Upper lobe of right lung (tissue), 1 donor: ENCODE measurements at regions not wholly inside any gene's neighbourhood (a gene's known extent, or its start where the extent isn't known, plus 50 kb on each side); places are given as distances from the start of the nearest gene placed in this dataset.

Experiments
- ATAC-seq: fragments of 200-7000 bp; cut with Tn5 transposase; one replicate; pipeline ENCODE4 v1.9.1; 2020; ENCODE audit warnings: mild to moderate bottlenecking, moderate library complexity
- DNase-seq: peaks from one replicate; pipeline ENCODE4 v3.0.0-alpha.2; 2020
- H3K27ac ChIP-seq: fragments of 200-600 bp; one replicate; pipeline ENCODE4 v1.8.0; 2022
- H3K27me3 ChIP-seq: fragments of 200-600 bp; one replicate; pipeline ENCODE4 v1.8.0; 2022; ENCODE audit warnings: mild to moderate bottlenecking
- H3K36me3 ChIP-seq: fragments of 200-600 bp; one replicate; pipeline ENCODE4 v1.8.0; 2022
- H3K4me1 ChIP-seq: fragments of 200-600 bp; one replicate; pipeline ENCODE4 v1.8.0; 2022
- H3K4me3 ChIP-seq: fragments of 200-600 bp; one replicate; pipeline ENCODE4 v1.8.0; 2022; ENCODE audit warnings: mild to moderate bottlenecking
- H3K9me3 ChIP-seq: fragments of 200-600 bp; one replicate; pipeline ENCODE4 v1.8.0; 2022
- intact Hi-C: fragments of 100-400 bp; cut with DNase I; formaldehyde crosslinking; loops from one replicate; pipeline ENCODE4 v1.11.0; 2022
- TF ChIP-seq, protein P1 (sequence below): fragments of 200-600 bp; IDR thresholded peaks from one replicate; pipeline ENCODE4 v1.8.0; 2022; ENCODE audit warnings: antibody characterized with exemption
- donor health status: DM: no; HTN: yes; CAD: no; lungs with severe emphysema.

DNA sequence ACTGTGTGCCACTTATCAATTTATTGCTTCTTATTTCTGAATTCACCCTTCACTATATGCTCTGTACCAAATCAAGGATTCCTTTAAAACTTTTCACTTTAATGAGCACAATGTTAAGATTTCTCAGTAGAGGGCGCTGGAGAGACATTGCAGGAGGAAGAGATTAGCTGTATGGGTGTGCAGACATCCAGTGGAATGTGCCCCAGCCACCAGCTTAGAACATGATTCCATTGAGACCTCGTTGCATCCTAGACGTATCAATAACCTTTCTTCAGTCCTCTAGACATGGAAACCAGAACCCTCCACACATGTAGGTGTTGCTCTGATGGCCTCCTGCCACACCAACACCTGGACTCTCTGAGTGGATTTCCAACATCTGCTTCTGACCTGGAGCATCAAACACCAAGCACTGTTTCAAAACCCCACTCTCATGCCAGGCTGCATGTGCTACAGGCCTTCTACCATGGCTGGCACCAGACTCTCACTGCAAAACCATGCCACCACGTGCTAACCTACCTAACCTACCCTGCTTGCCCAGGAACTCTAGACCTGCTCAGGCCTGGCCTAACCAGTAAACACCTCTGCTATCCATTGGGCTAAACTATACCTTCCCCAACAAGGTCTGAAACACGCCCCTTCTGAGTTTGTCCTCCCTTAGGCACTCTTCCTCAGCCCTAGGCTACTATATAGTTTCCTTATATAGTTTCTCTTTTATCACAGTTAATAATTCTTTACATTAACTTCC, 633.2 kb upstream of the PKDCC start:
- no peaks in the 10 kb centered on the region for H3K4me1 ChIP-seq
- TF ChIP-seq, protein P1, sequence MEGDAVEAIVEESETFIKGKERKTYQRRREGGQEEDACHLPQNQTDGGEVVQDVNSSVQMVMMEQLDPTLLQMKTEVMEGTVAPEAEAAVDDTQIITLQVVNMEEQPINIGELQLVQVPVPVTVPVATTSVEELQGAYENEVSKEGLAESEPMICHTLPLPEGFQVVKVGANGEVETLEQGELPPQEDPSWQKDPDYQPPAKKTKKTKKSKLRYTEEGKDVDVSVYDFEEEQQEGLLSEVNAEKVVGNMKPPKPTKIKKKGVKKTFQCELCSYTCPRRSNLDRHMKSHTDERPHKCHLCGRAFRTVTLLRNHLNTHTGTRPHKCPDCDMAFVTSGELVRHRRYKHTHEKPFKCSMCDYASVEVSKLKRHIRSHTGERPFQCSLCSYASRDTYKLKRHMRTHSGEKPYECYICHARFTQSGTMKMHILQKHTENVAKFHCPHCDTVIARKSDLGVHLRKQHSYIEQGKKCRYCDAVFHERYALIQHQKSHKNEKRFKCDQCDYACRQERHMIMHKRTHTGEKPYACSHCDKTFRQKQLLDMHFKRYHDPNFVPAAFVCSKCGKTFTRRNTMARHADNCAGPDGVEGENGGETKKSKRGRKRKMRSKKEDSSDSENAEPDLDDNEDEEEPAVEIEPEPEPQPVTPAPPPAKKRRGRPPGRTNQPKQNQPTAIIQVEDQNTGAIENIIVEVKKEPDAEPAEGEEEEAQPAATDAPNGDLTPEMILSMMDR, result peak; percentile 45
- intact Hi-C loops, result no loop called here
- no peak for DNase-seq
- no peak overlapping the region for H3K4me3 ChIP-seq
- H3K27me3 ChIP-seq, result no peaks in the 10 kb centered on the region
- no peaks in the 10 kb centered on the region for H3K36me3 ChIP-seq
- peak; percentile 72 for ATAC-seq
- no peak overlapping the region for H3K27ac ChIP-seq
- no peaks in the 10 kb centered on the region for H3K9me3 ChIP-seq

DNA sequence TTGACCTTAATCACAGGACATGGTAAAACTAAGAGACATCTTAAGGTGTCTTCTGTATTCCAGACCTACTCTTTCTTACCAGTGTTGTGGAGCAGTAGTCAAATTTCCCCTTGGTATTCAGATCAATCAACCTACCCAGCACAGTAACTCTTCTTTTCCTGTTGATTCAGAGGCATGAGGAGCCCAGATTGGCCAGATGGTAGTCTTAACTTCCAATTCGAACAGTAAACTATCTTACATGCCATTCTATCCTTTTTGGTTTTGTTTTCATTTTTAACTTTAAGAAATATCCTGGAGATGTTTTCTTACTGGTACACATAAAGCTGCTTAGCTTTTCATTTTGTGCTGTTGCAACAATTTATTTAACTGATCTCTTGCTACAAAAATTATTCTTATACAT, 630.3 kb upstream of the PKDCC start:
- Histone ChIP-seq H3K4me1 (peaks cover 4% of the 10 kb centered on the region), H3K27me3 (no peaks in the 10 kb centered on the region), H3K9me3 (no peaks in the 10 kb centered on the region), H3K36me3 (no peaks in the 10 kb centered on the region), H3K4me3 (no peak overlapping the region), H3K27ac (no peak overlapping the region)
- intact Hi-C loops, result no loop called here
- DNase-seq (no peak), ATAC-seq (no peak)
- TF ChIP-seq, protein P1, result no peak

DNA sequence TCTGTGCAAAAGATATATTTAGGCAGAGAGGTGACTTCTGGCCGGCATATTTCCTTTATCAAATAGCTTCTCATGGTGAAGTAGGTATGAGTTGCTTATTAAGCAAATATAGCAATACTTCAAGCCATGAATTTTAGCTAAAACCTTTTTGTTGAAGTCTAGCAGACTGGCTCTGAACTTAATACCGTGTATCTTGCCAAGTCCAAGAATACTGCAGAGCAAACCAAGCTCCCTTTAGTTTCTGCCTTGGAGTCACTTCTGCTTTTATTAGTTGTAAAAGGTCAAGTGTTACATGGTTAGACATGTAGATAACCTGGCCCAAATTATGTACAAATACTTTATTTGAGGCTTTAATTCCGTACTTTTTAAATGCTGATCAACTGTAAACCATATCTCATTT, 627.6 kb upstream of the PKDCC start:
- Histone ChIP-seq H3K4me3 (no peak overlapping the region), H3K27ac (no peak overlapping the region), H3K9me3 (no peaks in the 10 kb centered on the region), H3K27me3 (no peaks in the 10 kb centered on the region), H3K36me3 (no peaks in the 10 kb centered on the region), H3K4me1 (peaks cover 4% of the 10 kb centered on the region)
- no peak for ATAC-seq
- no peak for DNase-seq
- intact Hi-C loops, result no loop called here
- TF ChIP-seq, protein P1, result no peak

DNA sequence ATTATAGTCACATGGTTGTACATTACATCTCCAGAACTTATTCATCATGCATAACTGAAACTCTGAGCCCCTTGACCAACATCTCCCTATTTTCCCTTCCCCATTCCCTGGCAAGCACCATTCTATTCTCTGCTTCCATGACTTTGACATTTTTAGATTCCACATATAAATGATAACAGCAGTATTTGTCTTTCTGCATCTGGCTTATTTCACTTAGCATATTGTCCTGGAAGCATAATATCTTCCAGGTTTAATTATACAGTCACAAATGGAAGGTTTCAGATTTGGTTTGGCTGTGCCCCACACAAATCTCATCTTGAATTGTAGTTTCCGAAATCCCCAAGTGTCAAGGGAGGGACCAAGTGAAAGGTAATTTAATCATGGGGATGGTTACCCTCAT, 626.9 kb upstream of the PKDCC start:
- Histone ChIP-seq H3K27me3 (no peaks in the 10 kb centered on the region), H3K4me3 (no peak overlapping the region), H3K4me1 (peaks cover 4% of the 10 kb centered on the region), H3K27ac (no peak overlapping the region), H3K9me3 (no peaks in the 10 kb centered on the region), H3K36me3 (no peaks in the 10 kb centered on the region)
- TF ChIP-seq, protein P1, result no peak
- no peak for ATAC-seq
- no peak for DNase-seq
- intact Hi-C loops, result no loop called here

DNA sequence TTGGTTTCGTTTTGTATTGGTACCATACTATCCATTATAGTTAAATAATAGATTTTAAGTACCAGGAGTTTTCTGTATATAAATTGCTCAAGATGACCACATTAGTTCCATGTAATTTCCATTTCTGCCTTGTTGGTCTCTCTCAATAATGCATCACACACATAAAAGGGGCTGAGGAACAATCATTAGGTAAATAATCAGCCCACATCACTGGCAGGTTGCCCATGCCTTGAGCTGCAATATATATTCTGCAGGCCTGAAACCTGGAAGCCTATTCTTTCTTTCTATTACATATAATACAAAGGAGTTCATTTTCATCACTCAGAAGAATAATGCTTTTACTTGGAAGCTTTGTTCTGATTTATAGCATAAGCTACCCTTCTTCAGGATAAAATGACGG, 616.1 kb upstream of the PKDCC start:
- intact Hi-C loops, result no loop called here
- Histone ChIP-seq H3K27me3 (no peaks in the 10 kb centered on the region), H3K36me3 (no peaks in the 10 kb centered on the region), H3K27ac (no peak overlapping the region), H3K4me3 (no peak overlapping the region), H3K4me1 (no peaks in the 10 kb centered on the region), H3K9me3 (no peaks in the 10 kb centered on the region)
- TF ChIP-seq, protein P1, result no peak
- DNase-seq (no peak), ATAC-seq (no peak)

DNA sequence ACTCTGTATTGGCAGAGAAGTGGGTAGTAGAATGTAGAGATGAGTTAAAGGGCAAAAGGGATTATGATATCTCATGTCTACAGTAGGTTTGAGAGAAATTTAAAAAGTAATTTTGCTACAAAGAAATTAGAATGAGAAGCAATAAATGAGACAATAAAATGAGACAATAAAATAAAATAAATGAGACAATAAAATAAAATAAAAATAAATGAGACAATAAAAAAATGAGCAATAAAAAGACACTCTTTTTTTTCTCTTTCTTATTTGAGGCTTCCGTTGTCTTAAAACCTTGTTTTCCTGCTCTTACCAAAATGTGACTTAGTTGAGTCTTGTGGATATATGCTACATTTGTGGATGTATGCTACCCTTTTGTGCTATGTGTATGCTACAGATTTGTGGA, 615.4 kb upstream of the PKDCC start:
- intact Hi-C loops, result no loop called here
- Histone ChIP-seq H3K9me3 (no peaks in the 10 kb centered on the region), H3K27ac (no peak overlapping the region), H3K4me1 (no peaks in the 10 kb centered on the region), H3K4me3 (no peak overlapping the region), H3K36me3 (no peaks in the 10 kb centered on the region), H3K27me3 (no peaks in the 10 kb centered on the region)
- TF ChIP-seq, protein P1, result no peak
- DNase-seq (no peak), ATAC-seq (no peak)
